ENCODE measurements at regions not wholly inside any gene's neighbourhood (a gene's known extent, or its start where the extent isn't known, plus 50 kb on each side); places are given as distances from the start of the nearest gene placed in this dataset.
"Not testable (repeated sequence)": the region's sequence is repeated elsewhere in the genome, so short reads cannot be mapped to it uniquely, and the experiment has no call there.

GRCh38 chr15:21698620-21699019 lies 178.9 kb downstream of the POTEB start:
- TF ChIP-seq CTCF (IDR thresholded peaks at IDR 0.05); RFX5 (IDR thresholded peaks at IDR 0.05); TP53 (CRISPR knock-in tag; IDR thresholded peaks at IDR 0.05); RARB (CRISPR knock-in tag; IDR thresholded peaks at IDR 0.05); ZC3H11A (IDR thresholded peaks at IDR 0.05); CBX2 (IDR thresholded peaks at IDR 0.05; ENCODE audit: borderline replicate concordance, low read depth); HDAC2 (IDR thresholded peaks at IDR 0.05); CHD2 (IDR thresholded peaks at IDR 0.05; ENCODE audit: low read length, partially characterized antibody); BCL3 (IDR thresholded peaks at IDR 0.05); REST (IDR thresholded peaks at IDR 0.05); MAX (IDR thresholded peaks at IDR 0.05): not testable (repeated sequence)

Data from A549 (cell line).